GM12874 (cell line): ENCODE measurements at regions not wholly inside any gene's neighbourhood (a gene's known extent, or its start where the extent isn't known, plus 50 kb on each side); places are given as distances from the start of the nearest gene placed in this dataset.

Source experiments
- TF ChIP-seq, protein P1 (sequence below): IDR thresholded peaks from 2 replicates; pipeline ENCODE4 v1.5.1; 2011; ENCODE audit warnings: low read depth, mild to moderate bottlenecking, control low read depth, low read length, moderate library complexity; ENCODE audit not compliant: insufficient read depth

DNA sequence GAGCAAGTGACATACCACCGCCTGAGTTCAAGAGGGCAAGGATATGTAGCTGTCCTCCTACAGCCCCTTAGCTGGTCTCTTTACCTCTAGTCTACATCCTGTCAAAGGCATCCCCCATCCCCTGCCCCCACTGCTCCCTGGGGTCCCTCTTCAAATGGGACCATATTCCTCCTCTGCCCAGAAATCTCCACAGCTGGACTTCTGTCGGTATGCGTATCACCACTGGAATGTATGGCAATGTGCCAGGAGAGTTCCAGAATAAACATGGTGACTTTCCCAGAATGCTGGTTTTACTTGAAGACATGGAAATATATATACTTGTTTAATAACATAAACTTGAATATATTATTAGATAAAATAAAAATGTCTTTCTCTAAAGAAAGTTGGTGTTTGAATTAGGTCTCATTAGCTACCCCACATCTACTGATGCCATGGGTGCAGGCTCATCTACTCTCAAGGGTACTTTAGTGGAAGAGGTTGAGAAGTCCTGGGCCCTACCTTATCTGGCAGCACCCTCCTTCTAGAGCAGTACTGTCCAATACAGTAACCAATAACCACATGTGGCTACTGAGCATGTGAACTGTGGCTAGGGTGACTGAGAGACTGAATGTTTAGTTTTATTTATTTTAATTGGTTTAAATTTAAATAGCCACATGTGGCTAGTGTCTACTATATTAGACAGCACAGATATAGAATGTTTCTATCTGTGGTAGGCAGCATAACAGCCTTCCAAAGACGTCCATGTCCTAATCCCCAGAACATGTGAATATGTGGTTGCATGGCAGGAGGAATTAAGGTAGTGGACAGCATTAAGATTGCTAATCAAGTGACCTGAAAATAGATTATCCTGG, 181.7 kb upstream of the SLC30A5 start:
- TF ChIP-seq, protein P1, sequence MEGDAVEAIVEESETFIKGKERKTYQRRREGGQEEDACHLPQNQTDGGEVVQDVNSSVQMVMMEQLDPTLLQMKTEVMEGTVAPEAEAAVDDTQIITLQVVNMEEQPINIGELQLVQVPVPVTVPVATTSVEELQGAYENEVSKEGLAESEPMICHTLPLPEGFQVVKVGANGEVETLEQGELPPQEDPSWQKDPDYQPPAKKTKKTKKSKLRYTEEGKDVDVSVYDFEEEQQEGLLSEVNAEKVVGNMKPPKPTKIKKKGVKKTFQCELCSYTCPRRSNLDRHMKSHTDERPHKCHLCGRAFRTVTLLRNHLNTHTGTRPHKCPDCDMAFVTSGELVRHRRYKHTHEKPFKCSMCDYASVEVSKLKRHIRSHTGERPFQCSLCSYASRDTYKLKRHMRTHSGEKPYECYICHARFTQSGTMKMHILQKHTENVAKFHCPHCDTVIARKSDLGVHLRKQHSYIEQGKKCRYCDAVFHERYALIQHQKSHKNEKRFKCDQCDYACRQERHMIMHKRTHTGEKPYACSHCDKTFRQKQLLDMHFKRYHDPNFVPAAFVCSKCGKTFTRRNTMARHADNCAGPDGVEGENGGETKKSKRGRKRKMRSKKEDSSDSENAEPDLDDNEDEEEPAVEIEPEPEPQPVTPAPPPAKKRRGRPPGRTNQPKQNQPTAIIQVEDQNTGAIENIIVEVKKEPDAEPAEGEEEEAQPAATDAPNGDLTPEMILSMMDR = no peak

DNA sequence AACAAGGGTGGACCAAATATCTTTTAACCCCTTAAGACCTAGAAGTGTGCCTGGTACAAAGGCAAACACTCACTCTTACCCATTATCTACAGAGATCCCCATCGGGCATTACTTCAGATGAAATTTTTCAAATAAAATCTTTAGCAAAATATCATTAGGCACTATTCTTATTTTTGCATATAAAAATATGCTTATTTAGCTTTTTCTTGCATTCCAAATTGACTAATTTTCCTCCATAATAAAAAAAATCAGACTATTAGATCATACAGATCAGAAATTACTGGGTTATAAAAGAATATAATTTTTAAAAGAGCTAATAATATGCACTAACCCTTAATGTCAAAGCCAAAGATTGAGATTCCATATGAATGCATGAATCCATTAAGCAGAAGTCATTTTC, 178.7 kb upstream of the SLC30A5 start:
- TF ChIP-seq, protein P1 = no peak

DNA sequence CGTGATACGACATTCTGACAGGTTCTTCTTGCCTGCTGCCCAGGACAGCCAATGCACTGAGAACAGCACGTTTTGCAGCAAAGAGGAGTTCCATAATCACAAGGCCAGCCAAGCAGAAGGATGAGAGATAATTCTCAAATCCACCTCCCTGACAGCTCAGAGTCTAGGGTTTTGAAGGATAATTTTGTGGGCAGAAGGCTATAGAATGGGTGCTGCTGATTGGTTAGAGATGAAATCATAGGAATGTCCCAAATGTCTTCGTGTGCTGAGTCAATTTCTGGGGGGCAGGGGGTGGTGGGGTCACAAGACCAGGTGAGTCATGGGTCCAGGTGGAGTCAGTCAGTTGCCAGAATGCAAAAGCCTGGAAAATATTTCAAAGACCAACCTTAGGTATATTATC, 175.5 kb upstream of the SLC30A5 start:
- TF ChIP-seq, protein P1 = no peak

DNA sequence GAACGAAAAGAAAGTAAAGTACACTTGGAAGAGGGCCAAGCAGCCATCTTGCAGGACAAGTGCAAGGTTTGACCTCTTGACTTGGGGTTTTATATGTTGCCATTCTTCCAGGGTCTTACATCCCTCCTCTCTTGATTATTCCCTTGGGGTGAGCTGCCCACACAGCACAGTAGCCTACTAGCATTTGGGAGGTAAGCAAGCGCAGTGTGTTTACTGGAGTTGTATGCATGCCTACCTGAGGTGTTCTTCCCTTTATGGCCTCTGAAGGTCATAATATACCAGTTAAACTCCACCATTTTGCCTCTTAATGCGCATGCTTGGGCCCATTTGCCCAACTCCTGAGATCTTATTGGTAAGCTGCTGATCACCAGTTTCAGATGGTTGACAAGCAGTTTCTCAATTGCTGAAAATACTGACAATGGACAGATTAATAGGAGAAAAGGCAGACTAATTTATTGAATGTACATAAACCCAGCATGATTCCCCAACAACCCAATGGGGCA, 173.8 kb upstream of the SLC30A5 start:
- TF ChIP-seq, protein P1 = no peak

DNA sequence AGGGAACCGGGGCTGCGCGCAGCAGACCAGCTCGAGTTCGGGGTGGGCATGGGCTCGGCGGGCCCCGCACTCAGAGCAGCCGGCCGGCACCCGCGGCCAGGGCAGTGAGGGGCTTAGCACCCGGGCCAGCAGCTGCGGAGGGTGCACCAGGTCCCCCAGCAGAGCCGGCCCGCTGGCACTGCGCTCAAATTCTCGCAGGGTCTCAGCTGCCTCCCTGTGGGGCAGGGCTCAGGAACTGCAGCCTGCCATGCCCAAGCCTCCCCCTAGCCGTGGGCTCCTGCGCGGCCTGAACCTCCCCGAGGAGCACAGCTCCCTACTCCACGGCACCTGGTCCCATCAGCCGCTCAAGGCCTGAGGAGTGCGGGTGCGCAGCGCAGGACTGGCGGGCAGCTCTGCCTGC, 172.9 kb upstream of the SLC30A5 start:
- TF ChIP-seq, protein P1 = no peak

DNA sequence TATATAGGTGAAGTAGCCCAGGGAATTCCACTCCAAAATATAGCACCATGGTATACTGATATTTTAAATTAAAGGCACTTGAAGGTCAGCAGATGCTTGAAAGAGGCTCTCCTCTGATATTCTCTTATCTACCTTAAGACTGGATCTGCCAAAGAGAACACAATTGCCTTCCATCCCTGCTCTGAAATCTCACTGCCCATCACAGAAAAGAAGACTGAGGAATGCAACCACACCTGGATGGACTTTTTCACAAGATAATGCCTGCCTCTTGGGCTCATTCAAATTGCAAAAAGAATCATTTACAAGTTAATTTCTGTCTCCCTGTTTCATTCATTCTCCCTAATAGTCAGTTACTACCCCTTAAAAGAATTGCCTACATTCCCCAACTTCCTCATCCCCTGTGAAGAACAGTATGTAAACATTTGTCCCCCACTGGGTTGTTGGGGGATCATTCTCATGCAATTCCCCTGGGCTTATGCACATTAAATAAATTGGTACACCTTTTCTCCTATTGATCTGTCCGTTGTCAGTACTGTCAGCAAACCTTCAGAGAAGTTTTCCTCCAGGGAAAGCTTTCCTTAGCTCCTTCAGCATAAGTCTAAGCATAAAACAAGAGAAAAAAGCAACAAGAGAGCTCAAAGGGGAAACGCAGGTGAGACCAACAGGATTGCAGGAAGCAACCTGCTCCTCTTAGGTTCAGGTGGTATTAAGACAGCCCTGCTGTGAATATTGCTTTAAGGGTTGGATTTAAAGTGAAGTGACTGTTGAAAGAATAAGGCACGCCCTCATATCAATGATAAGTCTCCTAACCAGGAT, 171.4 kb upstream of the SLC30A5 start:
- TF ChIP-seq, protein P1 = no peak

DNA sequence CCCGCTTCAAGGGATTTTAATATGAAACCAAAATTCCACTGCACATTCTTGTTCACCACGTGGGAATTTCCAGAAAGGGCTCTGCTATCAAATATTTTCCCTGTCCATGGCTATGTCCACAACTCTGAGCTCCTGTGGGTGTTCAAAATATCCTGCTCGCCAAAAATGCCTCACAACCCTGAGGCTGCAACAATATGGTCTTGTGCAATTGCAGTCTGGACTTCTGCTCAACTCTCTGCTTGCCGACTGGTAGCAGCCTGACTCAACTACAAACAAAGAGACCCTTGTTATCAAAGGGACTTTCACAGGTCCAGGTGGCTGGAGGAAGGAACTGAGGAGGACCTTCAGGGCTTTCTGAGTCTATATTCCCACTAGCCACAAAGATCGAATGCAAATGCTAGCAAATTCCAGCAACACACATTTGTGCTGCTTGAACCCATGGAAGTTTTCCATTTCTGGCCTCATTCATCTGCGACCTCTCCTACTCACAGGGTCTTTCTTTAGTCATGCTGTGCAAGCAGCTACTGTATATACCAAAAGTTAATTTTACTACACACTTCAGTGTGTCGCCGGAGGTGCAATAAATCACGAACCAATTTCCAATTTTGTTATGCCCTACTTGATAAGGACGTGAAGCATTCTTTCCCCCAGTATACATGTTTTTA, 169.2 kb upstream of the SLC30A5 start:
- TF ChIP-seq, protein P1 = no peak
